ENCODE measurements at regions not wholly inside any gene's neighbourhood (a gene's known extent, or its start where the extent isn't known, plus 50 kb on each side); places are given as distances from the start of the nearest gene placed in this dataset.
A peak's percentile ranks its signal among the peaks of the same experiment; 100 is the strongest.

- DNase-seq: no peak
- Mint-ChIP-seq H3K4me1 (peaks cover 2% of the 10 kb centered on the region), H3K27ac (peak overlapping the region in 1 of 7 donors; percentile 34), H3K9me3 (peaks cover 0 to 2% (median 0%) of the 10 kb centered on the region in 7 donors), H3K4me3 (no peak overlapping the region), H3K27me3 (ENCODE audit: low read depth in 3 of 3) (peaks cover 3 to 10% (median 6%) of the 10 kb centered on the region in 3 donors), H3K36me3 (no peaks in the 10 kb centered on the region)
- no peaks in the 10 kb centered on the region for H3K27me3 ChIP-seq (ENCODE audit: control insufficient read depth in 2 of 2, insufficient read depth in 2 of 2, low read length in 2 of 2)
- H3K4me2 ChIP-seq (replicated peaks; ENCODE audit: extremely low read depth, low read length, poor library complexity, severe bottlenecking): no peak overlapping the region
- H3K9ac ChIP-seq (ENCODE audit: insufficient read depth, low read length, poor library complexity, severe bottlenecking): no peak overlapping the region
- H3K4me1 ChIP-seq (ENCODE audit: control insufficient read depth in 1 of 2, insufficient read depth in 2 of 2, low read length in 2 of 2): no peaks in the 10 kb centered on the region
- no peaks in the 10 kb centered on the region for H3K36me3 ChIP-seq (replicated peaks in 1 of 2; ENCODE audit: control insufficient read depth in 1 of 2, insufficient read depth in 2 of 2, low read length in 2 of 2)
- H2AFZ ChIP-seq (ENCODE audit: insufficient read depth, low read depth, low read length, poor library complexity, severe bottlenecking): no peak overlapping the region
- H4K20me1 ChIP-seq (ENCODE audit: insufficient read depth, low read length): no peaks in the 10 kb centered on the region
- TF ChIP-seq, protein P1, sequence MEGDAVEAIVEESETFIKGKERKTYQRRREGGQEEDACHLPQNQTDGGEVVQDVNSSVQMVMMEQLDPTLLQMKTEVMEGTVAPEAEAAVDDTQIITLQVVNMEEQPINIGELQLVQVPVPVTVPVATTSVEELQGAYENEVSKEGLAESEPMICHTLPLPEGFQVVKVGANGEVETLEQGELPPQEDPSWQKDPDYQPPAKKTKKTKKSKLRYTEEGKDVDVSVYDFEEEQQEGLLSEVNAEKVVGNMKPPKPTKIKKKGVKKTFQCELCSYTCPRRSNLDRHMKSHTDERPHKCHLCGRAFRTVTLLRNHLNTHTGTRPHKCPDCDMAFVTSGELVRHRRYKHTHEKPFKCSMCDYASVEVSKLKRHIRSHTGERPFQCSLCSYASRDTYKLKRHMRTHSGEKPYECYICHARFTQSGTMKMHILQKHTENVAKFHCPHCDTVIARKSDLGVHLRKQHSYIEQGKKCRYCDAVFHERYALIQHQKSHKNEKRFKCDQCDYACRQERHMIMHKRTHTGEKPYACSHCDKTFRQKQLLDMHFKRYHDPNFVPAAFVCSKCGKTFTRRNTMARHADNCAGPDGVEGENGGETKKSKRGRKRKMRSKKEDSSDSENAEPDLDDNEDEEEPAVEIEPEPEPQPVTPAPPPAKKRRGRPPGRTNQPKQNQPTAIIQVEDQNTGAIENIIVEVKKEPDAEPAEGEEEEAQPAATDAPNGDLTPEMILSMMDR (IDR thresholded peaks at IDR 0.05): no peak
- no peaks in the 10 kb centered on the region for H3K79me2 ChIP-seq (ENCODE audit: insufficient read depth, low read length)
- no peak overlapping the region for H3K4me3 ChIP-seq (replicated peaks in 1 of 3; ENCODE audit: low read depth in 2 of 3, low read length in 3 of 3)
- intact Hi-C loops (cut with micrococcal nuclease): no loop called here
- H3K9me3 ChIP-seq (replicated peaks in 1 of 2; ENCODE audit: control insufficient read depth in 1 of 2, insufficient read depth in 1 of 2, low read length in 2 of 2): no peaks in the 10 kb centered on the region
- WGBS (ENCODE audit: insufficient coverage): 87% methylated on average over 6 of the region's 6 CpGs
- no peak overlapping the region for H3K27ac ChIP-seq (ENCODE audit: low read depth in 1 of 2, low read length in 2 of 2)
Observed at GRCh38 chr7:106518967-106519366, 142.0 kb downstream of the CCDC71L start.

GRCh38 chr7:106518239-106518638, 142.7 kb downstream of the CCDC71L start:
- Histone ChIP-seq H3K9ac (ENCODE audit: insufficient read depth, low read length, poor library complexity, severe bottlenecking) (no peak overlapping the region), H3K9me3 (replicated peaks in 1 of 2; ENCODE audit: control insufficient read depth in 1 of 2, insufficient read depth in 1 of 2, low read length in 2 of 2) (no peaks in the 10 kb centered on the region), H3K79me2 (ENCODE audit: insufficient read depth, low read length) (no peaks in the 10 kb centered on the region), H4K20me1 (ENCODE audit: insufficient read depth, low read length) (no peaks in the 10 kb centered on the region), H3K4me1 (ENCODE audit: control insufficient read depth in 1 of 2, insufficient read depth in 2 of 2, low read length in 2 of 2) (no peaks in the 10 kb centered on the region), H3K27me3 (ENCODE audit: control insufficient read depth in 2 of 2, insufficient read depth in 2 of 2, low read length in 2 of 2) (no peaks in the 10 kb centered on the region), H3K4me3 (replicated peaks in 1 of 3; ENCODE audit: low read depth in 2 of 3, low read length in 3 of 3) (no peak overlapping the region), H2AFZ (ENCODE audit: insufficient read depth, low read depth, low read length, poor library complexity, severe bottlenecking) (no peak overlapping the region), H3K27ac (ENCODE audit: low read depth in 1 of 2, low read length in 2 of 2) (no peak overlapping the region), H3K4me2 (replicated peaks; ENCODE audit: extremely low read depth, low read length, poor library complexity, severe bottlenecking) (no peak overlapping the region), H3K36me3 (replicated peaks in 1 of 2; ENCODE audit: control insufficient read depth in 1 of 2, insufficient read depth in 2 of 2, low read length in 2 of 2) (no peaks in the 10 kb centered on the region)
- Mint-ChIP-seq H3K4me3 (no peak overlapping the region), H3K27ac (no peak overlapping the region), H3K27me3 (ENCODE audit: low read depth in 3 of 3) (peaks cover 3 to 10% (median 6%) of the 10 kb centered on the region in 3 donors), H3K36me3 (no peaks in the 10 kb centered on the region), H3K4me1 (peaks cover 2% of the 10 kb centered on the region), H3K9me3 (peaks cover 0 to 2% (median 0%) of the 10 kb centered on the region in 7 donors)
- intact Hi-C loops (cut with micrococcal nuclease): no loop called here
- DNase-seq: no peak
- TF ChIP-seq, protein P1 (IDR thresholded peaks at IDR 0.05): no peak
